MM.1S (cell line): ENCODE measurements at regions not wholly inside any gene's neighbourhood (a gene's known extent, or its start where the extent isn't known, plus 50 kb on each side); places are given as distances from the start of the nearest gene placed in this dataset.

Experiments used
- CTCF ChIP-seq: fragments of 300-600 bp; sonication (generic); IDR thresholded peaks from 2 replicates; pipeline ENCODE4 v1.5.1; 2016; ENCODE audit warnings: antibody characterized with exemption, low read length, mixed read lengths
- EZH2 ChIP-seq: fragments of 300-600 bp; sonication (generic); optimal IDR thresholded peaks from 2 replicates; pipeline ENCODE3; 2017; ENCODE audit warnings: low read depth, mild to moderate bottlenecking, antibody characterized with exemption, low read length, mixed read lengths
- EZH2phosphoT487 ChIP-seq: fragments of 300-600 bp; sonication (generic); IDR thresholded peaks from 2 replicates; pipeline ENCODE4 v1.6.1; 2018; ENCODE audit warnings: antibody characterized with exemption, low read length

GRCh38 chr7:144975882-144976281, 140.0 kb upstream of the TPK1 start:
- TF ChIP-seq CTCF = no peak
- no peak for TF ChIP-seq EZH2
- TF ChIP-seq EZH2phosphoT487 = no peak
